ENCODE measurements at regions not wholly inside any gene's neighbourhood (a gene's known extent, or its start where the extent isn't known, plus 50 kb on each side); places are given as distances from the start of the nearest gene placed in this dataset.

DNA sequence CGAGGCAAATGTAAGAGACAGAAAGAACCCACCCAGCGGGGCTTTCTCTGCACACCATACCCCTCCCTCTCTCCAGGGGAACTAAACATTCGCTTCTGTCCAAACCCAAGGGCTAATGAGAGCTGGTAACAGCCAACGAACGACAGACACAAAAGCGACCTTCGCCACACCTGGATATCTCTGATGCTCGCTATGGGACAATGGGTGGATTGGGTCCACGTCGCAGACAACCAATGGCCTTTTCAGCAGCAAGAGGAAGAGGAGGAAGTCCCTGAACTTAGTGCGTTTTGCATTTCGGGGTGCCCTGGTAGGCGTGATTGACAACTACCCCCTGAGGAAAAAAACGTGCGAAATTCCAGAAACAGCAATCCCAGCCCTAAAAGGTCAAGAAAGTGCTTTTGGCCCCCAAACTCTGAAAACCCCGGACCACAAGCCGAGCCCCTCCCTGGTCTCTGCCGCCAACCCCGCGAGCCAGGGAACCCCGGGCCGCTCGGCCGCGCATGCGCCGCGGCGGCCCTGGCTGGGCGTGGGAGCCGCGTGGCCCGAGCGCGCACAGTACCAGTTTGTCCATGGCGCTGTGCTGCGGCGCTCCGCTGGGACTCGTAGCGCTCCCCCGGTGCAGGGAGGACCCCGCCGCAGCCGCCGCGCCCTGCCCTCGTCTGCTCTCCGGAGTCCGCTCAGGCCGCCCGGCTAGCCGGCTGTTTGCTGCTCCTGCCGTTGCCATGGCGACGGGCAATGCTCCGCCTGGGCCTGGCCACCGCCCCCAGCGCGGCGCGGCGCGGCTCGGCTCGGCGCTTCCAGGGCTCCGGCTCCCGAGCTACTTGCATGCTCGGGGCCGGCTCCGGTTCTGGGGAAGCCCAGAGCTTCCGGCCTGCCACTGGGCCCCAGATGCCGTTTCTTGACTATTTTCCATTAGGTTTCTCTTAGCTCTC is 66.9 kb upstream of the DNAH5 start (continued):
- no peak for TF ChIP-seq ZNF644 (CRISPR knock-in tag; IDR thresholded peaks at IDR 0.05; ENCODE audit: low read depth)
- no peak for TF ChIP-seq SYNCRIP (IDR thresholded peaks at IDR 0.05; ENCODE audit: insufficient read depth, low read depth, low read length)
- no peak for TF ChIP-seq SNAPC4 (CRISPR knock-in tag; IDR thresholded peaks at IDR 0.05)
- no peak for TF ChIP-seq HIVEP1 (CRISPR knock-in tag; IDR thresholded peaks at IDR 0.05)
- TF ChIP-seq, protein P1, sequence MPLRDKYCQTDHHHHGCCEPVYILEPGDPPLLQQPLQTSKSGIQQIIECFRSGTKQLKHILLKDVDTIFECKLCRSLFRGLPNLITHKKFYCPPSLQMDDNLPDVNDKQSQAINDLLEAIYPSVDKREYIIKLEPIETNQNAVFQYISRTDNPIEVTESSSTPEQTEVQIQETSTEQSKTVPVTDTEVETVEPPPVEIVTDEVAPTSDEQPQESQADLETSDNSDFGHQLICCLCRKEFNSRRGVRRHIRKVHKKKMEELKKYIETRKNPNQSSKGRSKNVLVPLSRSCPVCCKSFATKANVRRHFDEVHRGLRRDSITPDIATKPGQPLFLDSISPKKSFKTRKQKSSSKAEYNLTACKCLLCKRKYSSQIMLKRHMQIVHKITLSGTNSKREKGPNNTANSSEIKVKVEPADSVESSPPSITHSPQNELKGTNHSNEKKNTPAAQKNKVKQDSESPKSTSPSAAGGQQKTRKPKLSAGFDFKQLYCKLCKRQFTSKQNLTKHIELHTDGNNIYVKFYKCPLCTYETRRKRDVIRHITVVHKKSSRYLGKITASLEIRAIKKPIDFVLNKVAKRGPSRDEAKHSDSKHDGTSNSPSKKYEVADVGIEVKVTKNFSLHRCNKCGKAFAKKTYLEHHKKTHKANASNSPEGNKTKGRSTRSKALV (CRISPR knock-in tag; IDR thresholded peaks at IDR 0.05): peak; percentile 86
- no peak for TF ChIP-seq HOXA7 (CRISPR knock-in tag; IDR thresholded peaks at IDR 0.05)
- TF ChIP-seq ELF4 (CRISPR knock-in tag; IDR thresholded peaks at IDR 0.05; ENCODE audit: borderline replicate concordance): no peak
- TF ChIP-seq ZNF646 (CRISPR knock-in tag; IDR thresholded peaks at IDR 0.05): no peak
- TF ChIP-seq ZNF605 (CRISPR knock-in tag; IDR thresholded peaks at IDR 0.05): 0 out of 2 replicates have a peak, but pooled peaks have one; percentile 30
- peak; percentile 79 for TF ChIP-seq SALL1 (CRISPR knock-in tag; IDR thresholded peaks at IDR 0.05)
- TF ChIP-seq, protein P2, sequence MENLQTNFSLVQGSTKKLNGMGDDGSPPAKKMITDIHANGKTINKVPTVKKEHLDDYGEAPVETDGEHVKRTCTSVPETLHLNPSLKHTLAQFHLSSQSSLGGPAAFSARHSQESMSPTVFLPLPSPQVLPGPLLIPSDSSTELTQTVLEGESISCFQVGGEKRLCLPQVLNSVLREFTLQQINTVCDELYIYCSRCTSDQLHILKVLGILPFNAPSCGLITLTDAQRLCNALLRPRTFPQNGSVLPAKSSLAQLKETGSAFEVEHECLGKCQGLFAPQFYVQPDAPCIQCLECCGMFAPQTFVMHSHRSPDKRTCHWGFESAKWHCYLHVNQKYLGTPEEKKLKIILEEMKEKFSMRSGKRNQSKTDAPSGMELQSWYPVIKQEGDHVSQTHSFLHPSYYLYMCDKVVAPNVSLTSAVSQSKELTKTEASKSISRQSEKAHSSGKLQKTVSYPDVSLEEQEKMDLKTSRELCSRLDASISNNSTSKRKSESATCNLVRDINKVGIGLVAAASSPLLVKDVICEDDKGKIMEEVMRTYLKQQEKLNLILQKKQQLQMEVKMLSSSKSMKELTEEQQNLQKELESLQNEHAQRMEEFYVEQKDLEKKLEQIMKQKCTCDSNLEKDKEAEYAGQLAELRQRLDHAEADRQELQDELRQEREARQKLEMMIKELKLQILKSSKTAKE (CRISPR knock-in tag; IDR thresholded peaks at IDR 0.05; ENCODE audit: borderline replicate concordance): no peak
- no peak for TF ChIP-seq MIXL1 (CRISPR knock-in tag; IDR thresholded peaks at IDR 0.05)

All from HepG2 (cell line).